Panc1 (cell line): ENCODE measurements at regions not wholly inside any gene's neighbourhood (a gene's known extent, or its start where the extent isn't known, plus 50 kb on each side); places are given as distances from the start of the nearest gene placed in this dataset.

ENCODE experiments used
- ATAC-seq: fragments of 200-7000 bp; cut with Tn5 transposase; 2 replicates; pipeline ENCODE4 v1.9.1; 2020; ENCODE audit warnings: mild to moderate bottlenecking, moderate library complexity
- BruUV-seq: library from RNA; stranded (reverse); fragments of 400-500 nt; replicated peaks from 2 replicates; lab custom pipeline; 2021; lab: Mats Ljungman, UMichigan
- CTCF ChIA-PET: fragments of 300-600 bp; sonication (Branson Sonifier 250); formaldehyde crosslinking; loops from one replicate; lab custom pipeline; 2022; ENCODE audit warnings: antibody characterized with exemption; lab: Charles Lee
- POLR2A ChIA-PET: fragments of 300-600 bp; sonication (Branson Sonifier 250); formaldehyde crosslinking; loops from one replicate; lab custom pipeline; 2022; ENCODE audit warnings: antibody characterized with exemption; lab: Charles Lee
- DNase-seq: peaks from one replicate; pipeline ENCODE4 v3.0.0-alpha.2; 2010; ENCODE audit warnings: low read depth, low spot score
- H3K27ac ChIP-seq: 2 replicates; pipeline ENCODE4 v1.5.1; 2011; ENCODE audit warnings: mild to moderate bottlenecking, low read length, inconsistent platforms
- H3K27me3 ChIP-seq: fragments of 200-500 bp; sonication (Bioruptor generic); 2 replicates; pipeline ENCODE4 v1.6.0; 2014; ENCODE audit warnings: low read length, inconsistent platforms; ENCODE audit not compliant: control insufficient read depth, insufficient read depth
- H3K36me3 ChIP-seq: fragments of 200-500 bp; sonication (Bioruptor generic); 2 replicates; pipeline ENCODE4 v1.5.1; 2014; ENCODE audit warnings: inconsistent platforms, mild to moderate bottlenecking, low read length, moderate library complexity; ENCODE audit not compliant: control insufficient read depth, insufficient read depth
- H3K4me1 ChIP-seq: 2 replicates; pipeline ENCODE4 v1.5.1; 2011; ENCODE audit warnings: inconsistent platforms, mild to moderate bottlenecking, low read length, moderate library complexity; ENCODE audit not compliant: control insufficient read depth, insufficient read depth
- H3K4me3 ChIP-seq, 2 experiments: 2 replicates each; pipeline ENCODE4 v1.5.1; 2011 to 2012; ENCODE audit warnings: low read depth in 2 of 2, low read length in 2 of 2, mild to moderate bottlenecking in 2 of 2, inconsistent platforms in 1 of 2, moderate library complexity in 1 of 2
- H3K9me3 ChIP-seq: fragments of 200-500 bp; sonication (Bioruptor generic); 2 replicates; pipeline ENCODE4 v1.5.1; 2014; ENCODE audit warnings: low read depth, mild to moderate bottlenecking, inconsistent platforms, low read length, moderate library complexity; ENCODE audit not compliant: control insufficient read depth, insufficient read depth
- POLR2AphosphoS5 ChIP-seq: IDR thresholded peaks from 2 replicates; pipeline ENCODE4 v1.6.1; 2012; ENCODE audit warnings: mild to moderate bottlenecking, low read depth, low read length, moderate library complexity
- SIN3A ChIP-seq: IDR thresholded peaks from 2 replicates; pipeline ENCODE4 v1.6.1; 2012; ENCODE audit warnings: low read depth, mild to moderate bottlenecking, low read length, moderate library complexity, borderline replicate concordance; ENCODE audit not compliant: insufficient read depth
- TCF7L2 ChIP-seq: IDR thresholded peaks from 2 replicates; pipeline ENCODE4 v1.6.1; 2011; ENCODE audit warnings: mild to moderate bottlenecking, low read depth, low read length, inconsistent platforms
- in situ Hi-C: cut with HindIII; loops from 2 replicates; pipeline ENCODE4 v1.10.0; 2016; ENCODE audit warnings: low sequenced_read_pairs, low pct_unique_long_range_greater_than_20kb
- intact Hi-C: fragments of 100-400 bp; cut with micrococcal nuclease; formaldehyde crosslinking; loops from one replicate; pipeline ENCODE4 v1.10.0; 2022; ENCODE audit not compliant: unreplicated experiment
- TF ChIP-seq, protein P1 (sequence below): fragments of 450-650 bp; IDR thresholded peaks from 2 replicates; pipeline ENCODE4 v1.5.1; 2017; ENCODE audit warnings: mild to moderate bottlenecking
- TF ChIP-seq, protein P2 (sequence below), 2 experiments: IDR thresholded peaks; 2 replicates each; pipeline ENCODE4 v1.6.1; 2011 to 2012; ENCODE audit warnings: low read depth in 2 of 2, control low read depth in 1 of 2, low read length in 1 of 2, mild to moderate bottlenecking in 1 of 2, moderate library complexity in 1 of 2; ENCODE audit not compliant: insufficient read depth in 1 of 2

GRCh38 chrX:20361081-20361889 is 94.6 kb upstream of the RPS6KA3 start:
- BruUV-seq, result no TSS peak
- Histone ChIP-seq H3K27me3 (no peaks in the 10 kb centered on the region), H3K36me3 (no peaks in the 10 kb centered on the region), H3K4me3 (peak overlapping the region in 1 of 2 experiments; percentile 7; a peak in 1 of 4 replicates), H3K27ac (peak overlapping the region; percentile 85), H3K9me3 (no peaks in the 10 kb centered on the region), H3K4me1 (peaks cover 2% of the 10 kb centered on the region; the same call in 1 of the 2 replicates)
- ATAC-seq, result no peak
- POLR2A ChIA-PET, result interaction anchor here (0.6 kb wide), 1 partner anchor 10 kb away, joined by 5 read pairs; no protein-coding TSS in a partner anchor
- CTCF ChIA-PET, result no interaction called here
- in situ Hi-C loops, result no loop called here
- TF ChIP-seq TCF7L2, result no peak
- TF ChIP-seq POLR2AphosphoS5, result no peak
- no peak for TF ChIP-seq SIN3A
- TF ChIP-seq, protein P1, sequence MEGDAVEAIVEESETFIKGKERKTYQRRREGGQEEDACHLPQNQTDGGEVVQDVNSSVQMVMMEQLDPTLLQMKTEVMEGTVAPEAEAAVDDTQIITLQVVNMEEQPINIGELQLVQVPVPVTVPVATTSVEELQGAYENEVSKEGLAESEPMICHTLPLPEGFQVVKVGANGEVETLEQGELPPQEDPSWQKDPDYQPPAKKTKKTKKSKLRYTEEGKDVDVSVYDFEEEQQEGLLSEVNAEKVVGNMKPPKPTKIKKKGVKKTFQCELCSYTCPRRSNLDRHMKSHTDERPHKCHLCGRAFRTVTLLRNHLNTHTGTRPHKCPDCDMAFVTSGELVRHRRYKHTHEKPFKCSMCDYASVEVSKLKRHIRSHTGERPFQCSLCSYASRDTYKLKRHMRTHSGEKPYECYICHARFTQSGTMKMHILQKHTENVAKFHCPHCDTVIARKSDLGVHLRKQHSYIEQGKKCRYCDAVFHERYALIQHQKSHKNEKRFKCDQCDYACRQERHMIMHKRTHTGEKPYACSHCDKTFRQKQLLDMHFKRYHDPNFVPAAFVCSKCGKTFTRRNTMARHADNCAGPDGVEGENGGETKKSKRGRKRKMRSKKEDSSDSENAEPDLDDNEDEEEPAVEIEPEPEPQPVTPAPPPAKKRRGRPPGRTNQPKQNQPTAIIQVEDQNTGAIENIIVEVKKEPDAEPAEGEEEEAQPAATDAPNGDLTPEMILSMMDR, result no peak
- TF ChIP-seq, protein P2, sequence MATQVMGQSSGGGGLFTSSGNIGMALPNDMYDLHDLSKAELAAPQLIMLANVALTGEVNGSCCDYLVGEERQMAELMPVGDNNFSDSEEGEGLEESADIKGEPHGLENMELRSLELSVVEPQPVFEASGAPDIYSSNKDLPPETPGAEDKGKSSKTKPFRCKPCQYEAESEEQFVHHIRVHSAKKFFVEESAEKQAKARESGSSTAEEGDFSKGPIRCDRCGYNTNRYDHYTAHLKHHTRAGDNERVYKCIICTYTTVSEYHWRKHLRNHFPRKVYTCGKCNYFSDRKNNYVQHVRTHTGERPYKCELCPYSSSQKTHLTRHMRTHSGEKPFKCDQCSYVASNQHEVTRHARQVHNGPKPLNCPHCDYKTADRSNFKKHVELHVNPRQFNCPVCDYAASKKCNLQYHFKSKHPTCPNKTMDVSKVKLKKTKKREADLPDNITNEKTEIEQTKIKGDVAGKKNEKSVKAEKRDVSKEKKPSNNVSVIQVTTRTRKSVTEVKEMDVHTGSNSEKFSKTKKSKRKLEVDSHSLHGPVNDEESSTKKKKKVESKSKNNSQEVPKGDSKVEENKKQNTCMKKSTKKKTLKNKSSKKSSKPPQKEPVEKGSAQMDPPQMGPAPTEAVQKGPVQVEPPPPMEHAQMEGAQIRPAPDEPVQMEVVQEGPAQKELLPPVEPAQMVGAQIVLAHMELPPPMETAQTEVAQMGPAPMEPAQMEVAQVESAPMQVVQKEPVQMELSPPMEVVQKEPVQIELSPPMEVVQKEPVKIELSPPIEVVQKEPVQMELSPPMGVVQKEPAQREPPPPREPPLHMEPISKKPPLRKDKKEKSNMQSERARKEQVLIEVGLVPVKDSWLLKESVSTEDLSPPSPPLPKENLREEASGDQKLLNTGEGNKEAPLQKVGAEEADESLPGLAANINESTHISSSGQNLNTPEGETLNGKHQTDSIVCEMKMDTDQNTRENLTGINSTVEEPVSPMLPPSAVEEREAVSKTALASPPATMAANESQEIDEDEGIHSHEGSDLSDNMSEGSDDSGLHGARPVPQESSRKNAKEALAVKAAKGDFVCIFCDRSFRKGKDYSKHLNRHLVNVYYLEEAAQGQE (IDR thresholded peaks at IDR 0.05; ENCODE audit: insufficient read depth in 1 of 2, low read depth in 2 of 2, low read length in 1 of 2), result no peak
- intact Hi-C loops, result loop anchor here (5.0 kb wide), 1 partner anchor 94 kb away; the partner anchor contains the start of gene RPS6KA3
- DNase-seq, result no peak

GRCh38 chrX:20355187-20355586 is 88.5 kb upstream of the RPS6KA3 start:
- no TSS peak for BruUV-seq
- Histone ChIP-seq H3K4me3 (no peak overlapping the region), H3K27me3 (no peaks in the 10 kb centered on the region), H3K4me1 (no peaks in the 10 kb centered on the region), H3K9me3 (no peaks in the 10 kb centered on the region), H3K36me3 (no peaks in the 10 kb centered on the region), H3K27ac (no peak overlapping the region)
- intact Hi-C loops, result no loop called here
- TF ChIP-seq POLR2AphosphoS5, result no peak
- TF ChIP-seq, protein P1, result no peak
- TF ChIP-seq, protein P2 (IDR thresholded peaks at IDR 0.05; ENCODE audit: insufficient read depth in 1 of 2, low read depth in 2 of 2, low read length in 1 of 2), result no peak
- TF ChIP-seq TCF7L2, result no peak
- TF ChIP-seq SIN3A, result no peak
- in situ Hi-C loops, result no loop called here
- POLR2A ChIA-PET, result no interaction called here
- CTCF ChIA-PET, result no interaction called here
- DNase-seq (no peak), ATAC-seq (no peak)
